A673 (cell line): ENCODE measurements at regions not wholly inside any gene's neighbourhood (a gene's known extent, or its start where the extent isn't known, plus 50 kb on each side); places are given as distances from the start of the nearest gene placed in this dataset.

ENCODE experiments used
- CTCF ChIP-seq: fragments of 300-800, 200-600 bp; sonication (generic); conservative IDR thresholded peaks from 2 replicates; pipeline ENCODE4 v1.5.1; 2017; ENCODE audit warnings: low read depth, mild to moderate bottlenecking, antibody characterized with exemption, low read length, moderate library complexity, mixed read lengths
- EZH2 ChIP-seq: fragments of 200-600 bp; sonication (generic); IDR thresholded peaks from 2 replicates; pipeline ENCODE4 v1.6.1; 2017; ENCODE audit warnings: borderline replicate concordance, low read depth, mild to moderate bottlenecking, mixed read lengths, antibody characterized with exemption, low read length; ENCODE audit not compliant: poor library complexity, severe bottlenecking

GRCh38 chr7:125030756-125031387, 101.2 kb upstream of the POT1 start:
- no peak for TF ChIP-seq CTCF
- TF ChIP-seq EZH2 = no peak
